Activated CD4-positive, CD25-positive, alpha-beta regulatory T cell treated with anti-CD3 and anti-CD28 coated beads, Interleukin-2, amount 50 U/mL, for 16 hours (primary cell): ENCODE measurements at regions not wholly inside any gene's neighbourhood (a gene's known extent, or its start where the extent isn't known, plus 50 kb on each side); places are given as distances from the start of the nearest gene placed in this dataset.

ENCODE experiments used
- DNase-seq: peaks from one replicate; pipeline ENCODE4 v3.0.0-alpha.2; 2020; ENCODE audit warnings: low read depth, low spot score

DNA sequence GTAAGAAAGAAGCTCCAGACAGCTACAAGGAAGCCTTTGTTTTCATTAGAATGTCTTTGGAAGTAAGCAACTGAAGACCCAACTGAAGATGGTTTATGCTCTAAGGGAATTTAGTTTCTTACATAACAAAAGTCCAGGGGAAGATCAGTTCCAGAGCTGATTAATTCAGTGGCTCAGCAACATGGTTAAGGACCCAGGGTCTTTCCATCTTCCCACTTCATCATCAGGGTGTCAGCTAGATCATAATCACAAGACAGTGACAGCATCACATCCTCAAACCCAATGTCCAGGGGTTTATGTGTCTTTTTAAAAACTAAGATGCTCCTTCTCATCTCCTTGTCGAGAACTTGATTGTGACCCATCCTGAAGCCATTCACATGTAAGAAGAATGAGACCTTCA, 119.7 kb upstream of the PRDM1 start:
- no peak for DNase-seq

DNA sequence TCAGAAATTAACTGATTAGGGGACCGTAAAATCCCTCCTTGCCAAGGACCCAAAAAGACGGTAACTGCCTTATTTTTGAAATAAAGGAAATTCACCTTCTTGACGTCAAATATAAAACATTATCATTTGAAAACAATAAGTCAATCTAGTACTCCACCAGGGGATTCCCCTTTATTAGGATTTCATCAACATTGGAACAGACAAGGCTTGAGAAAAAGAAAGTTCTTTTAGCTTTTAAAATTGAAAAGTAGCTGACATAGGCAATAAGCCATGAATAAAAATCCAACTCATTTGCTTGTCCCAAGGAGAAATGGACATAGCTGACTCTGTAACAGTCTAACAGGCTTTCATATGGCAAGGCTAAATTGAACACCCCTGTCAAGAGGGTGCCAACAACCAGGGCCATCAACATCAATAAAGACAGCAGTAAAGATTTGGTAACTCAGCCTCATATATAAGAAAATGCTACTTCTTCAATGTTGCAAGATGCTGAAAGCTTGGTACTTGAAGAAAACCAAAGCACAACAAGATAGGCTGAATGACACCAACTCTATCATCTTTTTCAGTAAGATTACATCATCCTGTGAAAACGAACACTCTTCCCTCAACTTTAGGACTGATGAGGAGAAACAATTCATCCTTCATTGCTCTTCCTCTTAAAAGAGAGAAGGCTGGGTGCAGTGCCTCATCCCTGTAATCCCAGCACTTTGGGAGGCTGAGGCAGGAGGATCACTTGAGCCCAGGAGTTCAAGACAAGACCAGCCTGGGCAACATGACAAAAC, 121.0 kb upstream of the PRDM1 start:
- DNase-seq, result no peak

GRCh38 chr6:105954148-105954547, 132.0 kb upstream of the PRDM1 start:
- DNase-seq, result no peak

DNA sequence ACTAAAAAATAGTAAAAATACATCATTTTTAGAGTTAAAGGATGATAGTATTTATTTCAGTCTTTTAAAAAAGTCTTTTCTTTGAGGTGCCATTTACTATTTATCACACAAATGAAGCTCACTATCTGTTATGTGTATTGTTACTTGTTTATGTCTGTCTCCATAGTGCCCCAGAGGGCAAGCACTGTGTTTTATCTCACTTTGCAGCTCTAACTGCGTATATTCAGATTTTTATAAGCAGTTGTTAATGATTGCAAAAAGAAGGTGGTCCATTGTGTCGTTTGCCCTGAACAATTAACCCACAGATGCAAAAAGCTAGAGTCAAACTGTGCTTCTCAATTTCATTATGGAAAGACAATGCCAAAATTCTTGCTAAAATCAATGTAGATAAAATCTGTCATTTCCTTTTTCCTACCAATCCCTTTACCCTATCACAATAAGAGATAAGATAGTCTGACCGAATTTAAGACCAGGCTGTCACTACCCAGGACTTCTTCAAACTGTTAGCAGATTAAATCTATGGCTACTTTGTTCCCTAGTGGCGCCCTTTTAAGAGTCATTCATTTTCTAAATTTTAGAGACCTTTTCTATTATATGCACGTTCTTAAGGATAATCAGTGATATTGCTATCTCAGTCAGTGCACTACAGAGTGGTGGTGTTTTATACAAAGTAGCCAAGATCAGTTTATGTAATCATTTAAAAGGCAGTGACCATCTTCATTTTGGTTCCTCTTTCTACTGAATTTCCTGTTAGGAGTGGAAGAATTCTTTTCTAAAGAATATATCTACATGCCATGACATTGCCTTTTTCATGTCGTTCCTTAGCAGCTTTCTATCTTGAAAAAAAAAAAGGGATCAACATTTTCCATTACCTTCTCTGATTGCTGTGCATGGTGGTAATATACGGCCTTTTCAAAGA, 133.1 kb upstream of the PRDM1 start:
- no peak for DNase-seq

GRCh38 chr6:105952326-105952725, 133.8 kb upstream of the PRDM1 start:
- DNase-seq, result no peak

- no peak for DNase-seq
These were observed 134.8 kb upstream of the PRDM1 start for GRCh38 chr6:105951322-105951721.

DNA sequence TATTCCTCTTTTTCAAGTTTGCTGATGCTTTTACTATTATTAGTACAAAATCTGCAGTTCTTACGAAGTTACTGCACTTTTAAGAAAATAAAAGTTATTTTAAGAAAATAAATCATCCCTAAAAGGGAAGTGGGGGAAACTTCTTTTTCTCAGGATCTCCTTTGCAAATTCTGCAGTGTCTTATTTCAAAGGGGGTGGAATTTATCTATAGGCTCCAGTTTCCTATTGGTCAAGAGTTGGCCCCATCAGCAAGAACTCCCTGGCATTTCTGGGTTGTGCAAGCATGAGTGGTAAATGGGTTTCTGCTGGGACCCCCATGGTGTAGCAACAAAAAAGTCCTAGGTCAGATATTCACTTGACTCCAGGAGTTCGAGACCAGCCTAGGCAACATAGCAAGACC, 136.3 kb upstream of the PRDM1 start:
- no peak for DNase-seq

- no peak for DNase-seq
These were observed 142.6 kb upstream of the PRDM1 start for GRCh38 chr6:105943514-105943913.

DNA sequence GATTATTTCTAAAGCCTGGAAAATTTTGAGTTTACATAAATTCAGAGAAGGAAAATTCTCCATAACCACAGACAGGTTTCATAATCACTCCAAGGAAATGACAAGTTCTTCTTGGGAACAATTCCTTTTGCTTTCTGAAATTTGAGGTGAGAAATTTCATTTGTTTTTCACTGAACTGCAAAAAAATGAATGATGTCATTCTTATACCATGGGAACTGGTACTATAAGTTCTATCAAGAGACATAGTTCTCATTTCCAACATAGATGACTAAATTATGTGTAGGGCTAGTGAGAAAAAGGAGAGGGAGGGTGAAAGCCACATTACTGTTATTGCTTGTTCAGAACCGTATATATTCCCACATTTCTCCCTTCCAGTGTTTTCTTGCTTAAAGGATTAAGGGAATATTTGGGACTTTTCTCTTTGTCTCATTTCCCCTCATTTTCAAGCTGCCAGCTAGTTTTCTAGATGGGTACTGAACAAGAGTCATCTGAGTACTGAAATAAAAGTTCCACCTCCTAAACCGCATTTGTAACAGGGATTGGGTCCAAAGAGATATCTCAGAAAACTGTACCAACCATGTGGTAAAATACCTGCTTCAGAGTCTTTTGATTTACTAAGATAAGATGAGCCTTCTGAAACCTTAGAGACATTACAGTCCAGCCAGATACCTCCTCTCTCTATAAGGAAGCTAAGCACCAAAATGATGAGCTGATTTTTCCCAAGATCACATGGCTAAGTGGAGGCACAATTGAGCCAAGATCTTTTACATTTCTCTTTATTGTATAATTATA, 144.3 kb upstream of the PRDM1 start:
- no peak for DNase-seq

GRCh38 chr6:105940990-105941389, 145.1 kb upstream of the PRDM1 start:
- DNase-seq, result no peak

DNA sequence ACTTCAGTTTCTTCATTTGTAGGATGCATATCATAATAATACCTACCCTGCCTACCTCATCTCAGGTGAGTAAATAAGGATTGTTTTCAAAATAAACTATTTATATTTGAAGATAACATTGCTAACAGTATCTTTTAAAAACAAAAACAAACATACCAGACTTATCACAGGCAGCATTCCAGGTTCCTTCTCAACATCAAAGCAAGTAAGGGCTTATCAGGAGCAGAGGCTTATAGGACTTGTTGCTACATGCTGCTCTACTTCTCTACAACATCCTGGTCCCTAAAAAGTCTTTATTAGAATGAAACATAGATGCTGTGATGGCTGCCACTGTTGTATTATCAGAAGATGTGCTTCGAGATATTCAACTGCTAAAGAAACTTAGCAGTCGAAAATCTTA, 149.2 kb upstream of the PRDM1 start:
- no peak for DNase-seq

DNA sequence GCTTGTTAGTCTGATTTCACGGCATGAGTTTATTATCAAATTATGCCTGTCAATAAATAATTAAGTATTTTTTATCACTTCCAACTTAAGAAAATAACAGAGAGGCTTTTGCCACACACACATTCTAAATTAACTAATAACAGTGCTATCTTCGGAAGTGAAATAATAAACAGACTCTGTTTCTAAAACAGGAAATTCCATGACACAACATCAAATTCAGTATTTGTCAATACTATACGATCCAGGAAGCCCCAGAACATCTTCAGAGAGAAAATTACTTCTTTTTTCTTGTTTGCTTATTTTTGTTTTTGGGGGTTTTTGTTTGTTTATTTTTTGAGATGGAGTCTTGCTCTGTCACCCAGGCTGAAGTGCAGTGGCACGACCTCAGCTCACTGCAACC, 150.7 kb upstream of the PRDM1 start:
- DNase-seq, result no peak

GRCh38 chr6:105934708-105935107, 151.4 kb upstream of the PRDM1 start:
- no peak for DNase-seq

GRCh38 chr6:105932440-105932839, 153.7 kb upstream of the PRDM1 start:
- no peak for DNase-seq

DNA sequence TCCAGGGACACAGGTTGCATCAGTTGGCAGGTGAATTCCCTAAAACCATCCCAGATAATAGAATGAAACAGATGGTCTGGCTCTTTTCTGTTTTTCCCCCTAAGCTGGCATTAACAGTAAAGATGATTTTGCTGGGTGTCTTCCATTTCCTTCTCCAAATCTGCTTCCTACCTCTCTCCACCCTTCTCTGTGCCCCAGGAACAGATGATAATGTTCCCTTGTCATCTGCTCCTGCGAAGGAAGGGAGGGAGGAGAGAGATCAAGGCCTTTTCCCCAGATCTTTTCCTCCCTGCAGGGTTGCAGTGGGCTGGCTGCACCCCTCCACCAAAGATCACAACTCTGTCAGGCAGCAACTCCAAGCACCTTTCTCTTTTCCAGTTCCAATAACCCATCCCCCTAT, 156.5 kb upstream of the PRDM1 start:
- no peak for DNase-seq

GRCh38 chr6:105926318-105926717, 159.8 kb upstream of the PRDM1 start:
- DNase-seq, result no peak

GRCh38 chr6:105925706-105926105, 160.4 kb upstream of the PRDM1 start:
- DNase-seq, result no peak

GRCh38 chr6:105921781-105922180, 164.4 kb upstream of the PRDM1 start:
- no peak for DNase-seq

- no peak for DNase-seq
These were observed 166.1 kb upstream of the PRDM1 start for GRCh38 chr6:105920071-105920470.

DNA sequence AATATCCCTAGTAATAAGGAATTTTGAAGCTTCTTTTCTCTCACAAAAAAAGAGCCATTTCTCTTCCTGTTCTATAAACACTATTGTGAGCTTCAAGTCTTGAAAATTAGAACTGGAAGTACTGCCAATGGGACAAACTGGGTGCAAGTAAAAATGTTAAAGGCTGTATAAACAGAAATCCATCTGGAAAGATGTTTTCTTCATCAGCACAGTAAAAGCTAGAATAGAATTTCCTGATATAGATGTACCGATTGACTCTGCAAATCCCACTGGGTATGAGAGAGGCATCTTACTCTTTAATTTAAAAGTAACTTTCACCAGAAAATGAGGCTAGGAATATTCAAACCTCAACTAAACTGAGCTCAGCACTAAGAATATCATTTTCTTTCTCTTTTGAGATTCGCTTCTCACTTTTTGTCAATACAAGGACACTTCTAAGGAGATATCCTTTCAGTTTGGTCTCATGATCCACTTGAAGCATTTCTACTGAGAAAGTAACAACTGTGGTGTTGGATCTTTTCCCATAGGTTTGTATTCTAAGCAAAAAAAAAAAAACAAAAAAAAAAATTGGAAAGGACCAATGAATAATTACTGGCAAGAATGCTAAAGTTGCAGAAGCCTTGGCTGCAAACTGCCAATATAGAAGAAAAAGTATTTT, 169.0 kb upstream of the PRDM1 start:
- no peak for DNase-seq

- no peak for DNase-seq
These were observed 175.0 kb upstream of the PRDM1 start for GRCh38 chr6:105911106-105911629.
